GM12878 (cell line): ENCODE measurements at regions not wholly inside any gene's neighbourhood (a gene's known extent, or its start where the extent isn't known, plus 50 kb on each side); places are given as distances from the start of the nearest gene placed in this dataset.

ENCODE experiments used
- ATAC-seq: fragments of 200-7000 bp; cut with Tn5 transposase; 3 replicates; pipeline ENCODE4 v1.9.1; 2020; ENCODE audit warnings: mild to moderate bottlenecking, moderate library complexity
- BruUV-seq: library from RNA; stranded (reverse); fragments of 400-500 nt; replicated peaks from 2 replicates; lab custom pipeline; 2021; lab: Mats Ljungman, UMichigan
- CTCF ChIA-PET: fragments of 300-600 bp; sonication (Branson Sonifier 250); formaldehyde crosslinking; extraction: SDS; loops from one replicate; lab custom pipeline; 2021; ENCODE audit warnings: inconsistent platforms; lab: Yijun Ruan, JAX
- POLR2A ChIA-PET: fragments of 350-600 bp; formaldehyde crosslinking; extraction: SDS; loops from one replicate; lab custom pipeline; 2021; ENCODE audit warnings: inconsistent platforms; lab: Charles Lee
- RAD21 ChIA-PET: fragments of 300-600 bp; sonication (Branson Sonifier 250); formaldehyde crosslinking; loops from one replicate; lab custom pipeline; 2023; ENCODE audit warnings: antibody characterized with exemption; ENCODE audit not compliant: unreplicated experiment; lab: Charles Lee
- SMC1A ChIA-PET: fragments of 300-600 bp; sonication (Branson Sonifier 250); formaldehyde crosslinking; loops from one replicate; lab custom pipeline; 2023; ENCODE audit not compliant: unreplicated experiment, uncharacterized antibody; lab: Charles Lee
- DNase-seq: peaks from one replicate; pipeline ENCODE4 v3.0.0-alpha.2; 2011; ENCODE audit warnings: low read depth, low spot score
- FAIRE-seq: peaks from 3 replicates; lab custom pipeline; 2011; peaks lifted over from hg19 to GRCh38; lab: Jason Lieb, UNC
- H2AFZ ChIP-seq: 2 replicates; pipeline ENCODE4 v1.6.0; 2011; ENCODE audit warnings: low read depth, low read length, control low read depth; ENCODE audit not compliant: control insufficient read depth
- H3K27ac ChIP-seq: 2 replicates; pipeline ENCODE4 v1.5.1; 2011; ENCODE audit warnings: control low read depth; ENCODE audit not compliant: control insufficient read depth, insufficient read depth
- H3K27me3 ChIP-seq, 2 experiments: replicated peaks in 1 of 2; 2 replicates each; pipeline versions ENCODE4 v1.6.0 to v1.6.1; 2011; ENCODE audit warnings: low read length in 1 of 2; ENCODE audit not compliant: control insufficient read depth in 2 of 2, insufficient read depth in 2 of 2
- H3K36me3 ChIP-seq, 2 experiments: 2 replicates each; pipeline ENCODE4 v1.5.1; 2011; ENCODE audit warnings: low read length in 1 of 2; ENCODE audit not compliant: control insufficient read depth in 2 of 2, insufficient read depth in 2 of 2
- H3K4me1 ChIP-seq: 2 replicates; pipeline ENCODE4 v1.6.1; 2011; ENCODE audit warnings: mild to moderate bottlenecking, low read length, moderate library complexity, mixed read lengths; ENCODE audit not compliant: control insufficient read depth, insufficient read depth
- H3K4me2 ChIP-seq: 2 replicates; pipeline ENCODE4 v1.6.0; 2011; ENCODE audit warnings: control low read depth; ENCODE audit not compliant: control insufficient read depth, insufficient read depth
- H3K4me3 ChIP-seq: fragments of 200-600 bp; sonication (generic); 2 replicates; pipeline ENCODE4 v1.5.1; 2016
- H3K79me2 ChIP-seq: 2 replicates; pipeline ENCODE4 v1.6.0; 2011; ENCODE audit warnings: low read length; ENCODE audit not compliant: control insufficient read depth, insufficient read depth
- H3K9ac ChIP-seq: 2 replicates; pipeline ENCODE4 v1.8.0; 2011; ENCODE audit warnings: low read length, control low read depth, mixed read lengths; ENCODE audit not compliant: control insufficient read depth, insufficient read depth
- H3K9me3 ChIP-seq: replicated peaks from 3 replicates; pipeline ENCODE4 v1.5.1; 2011; ENCODE audit warnings: mild to moderate bottlenecking, low read length; ENCODE audit not compliant: control insufficient read depth, insufficient read depth
- H4K20me1 ChIP-seq: 2 replicates; pipeline ENCODE4 v1.6.0; 2011; ENCODE audit not compliant: control insufficient read depth, insufficient read depth
- ASH2L ChIP-seq: fragments of 300-600, 200-600 bp; sonication (generic); IDR thresholded peaks from 2 replicates; pipeline ENCODE4 v1.6.1; 2017; ENCODE audit warnings: low read depth, mild to moderate bottlenecking, borderline replicate concordance
- ATF7 ChIP-seq: fragments of 450-650 bp; IDR thresholded peaks from 2 replicates; pipeline ENCODE4 v1.6.1; 2016; ENCODE audit warnings: low read depth, mild to moderate bottlenecking
- BCL3 ChIP-seq: IDR thresholded peaks from 2 replicates; pipeline ENCODE4 v1.6.1; 2011; ENCODE audit warnings: borderline replicate concordance, low read depth, mild to moderate bottlenecking, moderate library complexity, low read length; ENCODE audit not compliant: insufficient read depth, poor library complexity, severe bottlenecking
- EED ChIP-seq: sonication (generic); IDR thresholded peaks from 2 replicates; pipeline ENCODE4 v1.6.1; 2016; ENCODE audit warnings: antibody characterized with exemption, low read depth
- SREBF1 ChIP-seq: IDR thresholded peaks from 2 replicates; pipeline ENCODE4 v1.6.1; 2012; ENCODE audit warnings: mild to moderate bottlenecking, low read length
- YY1 ChIP-seq: IDR thresholded peaks from 2 replicates; pipeline ENCODE4 v1.6.1; 2011; ENCODE audit warnings: low read depth, mild to moderate bottlenecking, low read length
- ZSCAN29 ChIP-seq: fragments of 450-650 bp; IDR thresholded peaks from 2 replicates; pipeline ENCODE4 v1.6.1; 2017; ENCODE audit warnings: mild to moderate bottlenecking, moderate library complexity
- in situ Hi-C: fragments of 300-500 bp; cut with MboI; formaldehyde crosslinking; loops from 9 replicates; pipeline ENCODE4 v1.14.3; 2018; ENCODE audit warnings: mixed read lengths
- intact Hi-C: fragments of 100-400 bp; cut with micrococcal nuclease; formaldehyde crosslinking; loops from one replicate; pipeline ENCODE4 v1.14.2; 2022; ENCODE audit not compliant: unreplicated experiment
- TF ChIP-seq, protein P1 (sequence below): fragments of 450-650 bp; IDR thresholded peaks from 2 replicates; pipeline ENCODE4 v1.6.1; 2017; ENCODE audit warnings: low read depth, mild to moderate bottlenecking, moderate library complexity
- TF ChIP-seq, protein P2 (sequence below): fragments of 450-650 bp; IDR thresholded peaks from 2 replicates; pipeline ENCODE4 v1.6.1; 2014; ENCODE audit warnings: mild to moderate bottlenecking

GRCh38 chr10:108690530-108690929, 1232.8 kb downstream of the XPNPEP1 start (continued):
- TF ChIP-seq, protein P1, sequence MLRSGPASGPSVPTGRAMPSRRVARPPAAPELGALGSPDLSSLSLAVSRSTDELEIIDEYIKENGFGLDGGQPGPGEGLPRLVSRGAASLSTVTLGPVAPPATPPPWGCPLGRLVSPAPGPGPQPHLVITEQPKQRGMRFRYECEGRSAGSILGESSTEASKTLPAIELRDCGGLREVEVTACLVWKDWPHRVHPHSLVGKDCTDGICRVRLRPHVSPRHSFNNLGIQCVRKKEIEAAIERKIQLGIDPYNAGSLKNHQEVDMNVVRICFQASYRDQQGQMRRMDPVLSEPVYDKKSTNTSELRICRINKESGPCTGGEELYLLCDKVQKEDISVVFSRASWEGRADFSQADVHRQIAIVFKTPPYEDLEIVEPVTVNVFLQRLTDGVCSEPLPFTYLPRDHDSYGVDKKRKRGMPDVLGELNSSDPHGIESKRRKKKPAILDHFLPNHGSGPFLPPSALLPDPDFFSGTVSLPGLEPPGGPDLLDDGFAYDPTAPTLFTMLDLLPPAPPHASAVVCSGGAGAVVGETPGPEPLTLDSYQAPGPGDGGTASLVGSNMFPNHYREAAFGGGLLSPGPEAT = no peak
- TF ChIP-seq YY1 (no peak), SREBF1 (no peak), ASH2L (no peak), EED (no peak), BCL3 (no peak)
- TF ChIP-seq, protein P2, sequence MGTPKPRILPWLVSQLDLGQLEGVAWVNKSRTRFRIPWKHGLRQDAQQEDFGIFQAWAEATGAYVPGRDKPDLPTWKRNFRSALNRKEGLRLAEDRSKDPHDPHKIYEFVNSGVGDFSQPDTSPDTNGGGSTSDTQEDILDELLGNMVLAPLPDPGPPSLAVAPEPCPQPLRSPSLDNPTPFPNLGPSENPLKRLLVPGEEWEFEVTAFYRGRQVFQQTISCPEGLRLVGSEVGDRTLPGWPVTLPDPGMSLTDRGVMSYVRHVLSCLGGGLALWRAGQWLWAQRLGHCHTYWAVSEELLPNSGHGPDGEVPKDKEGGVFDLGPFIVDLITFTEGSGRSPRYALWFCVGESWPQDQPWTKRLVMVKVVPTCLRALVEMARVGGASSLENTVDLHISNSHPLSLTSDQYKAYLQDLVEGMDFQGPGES = no peak

DNA sequence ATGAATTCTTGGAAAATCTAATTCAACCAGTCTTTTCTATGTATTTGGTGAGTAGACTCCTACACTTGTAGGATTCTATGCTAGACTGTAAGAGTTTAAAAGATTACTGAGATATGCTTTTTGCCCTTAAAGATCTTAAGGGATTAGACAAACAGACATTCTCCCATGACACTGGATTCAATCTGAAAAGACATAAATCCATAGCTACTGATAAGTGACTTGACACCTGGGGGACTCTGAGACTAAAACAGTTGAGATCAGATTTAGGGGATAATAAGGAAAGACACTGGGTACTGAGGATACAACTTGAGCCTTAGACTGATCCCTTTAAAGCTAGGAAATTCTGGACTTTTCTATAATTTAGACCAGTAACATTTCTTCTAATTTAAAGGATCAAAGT, 1233.4 kb downstream of the XPNPEP1 start:
- no peak for TF ChIP-seq ATF7
- no peak for TF ChIP-seq ZSCAN29
- no peaks in the 10 kb centered on the region for H3K27me3 ChIP-seq
- SMC1A ChIA-PET = interaction anchor here (1.4 kb wide), 1 partner anchor 145 kb away, joined by 4 read pairs; no protein-coding TSS in a partner anchor
- H3K27ac ChIP-seq = no peak overlapping the region
- no peak overlapping the region for H3K9ac ChIP-seq
- in situ Hi-C loops = no loop called here
- intact Hi-C loops = no loop called here
- no peak overlapping the region for H3K4me2 ChIP-seq
- no peaks in the 10 kb centered on the region for H4K20me1 ChIP-seq
- no peak overlapping the region for H2AFZ ChIP-seq
- ATAC-seq = no peak
- no peak for FAIRE-seq
- no peaks in the 10 kb centered on the region for H3K4me1 ChIP-seq
- no peaks in the 10 kb centered on the region for H3K79me2 ChIP-seq
- DNase-seq = no peak
- H3K9me3 ChIP-seq = no peaks in the 10 kb centered on the region; the same call in 1 of the 3 replicates
- CTCF ChIA-PET = interaction anchor here (1.0 kb wide), 1 partner anchor 64 kb away, joined by 3 read pairs; no protein-coding TSS in a partner anchor
- no peak overlapping the region for H3K4me3 ChIP-seq
- BruUV-seq = no TSS peak
- RAD21 ChIA-PET = no interaction called here
- no peaks in the 10 kb centered on the region for H3K36me3 ChIP-seq
- POLR2A ChIA-PET = no interaction called here
